ENCODE measurements at regions not wholly inside any gene's neighbourhood (a gene's known extent, or its start where the extent isn't known, plus 50 kb on each side); places are given as distances from the start of the nearest gene placed in this dataset.
"Not testable (repeated sequence)": the region's sequence is repeated elsewhere in the genome, so short reads cannot be mapped to it uniquely, and the experiment has no call there.

DNA sequence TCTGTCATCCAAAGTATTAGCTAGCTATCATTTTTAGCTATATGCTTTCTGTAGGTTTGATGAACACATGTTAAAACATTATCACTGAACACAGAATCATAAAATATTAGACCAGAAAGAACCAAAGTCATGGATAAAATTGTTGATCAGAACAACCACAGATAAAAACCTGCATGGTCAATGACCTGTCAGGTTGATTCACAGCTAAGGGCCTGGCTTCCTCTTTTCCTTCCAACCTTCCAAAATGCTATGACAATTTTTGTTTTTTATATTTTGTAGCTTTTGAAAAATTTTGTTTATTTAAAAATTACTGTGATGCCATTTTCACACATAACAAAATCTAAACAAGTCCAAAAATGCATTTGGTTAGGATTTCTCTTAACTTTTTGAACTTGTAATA, 444.4 kb upstream of the CHRM2 start:
- no peak for DNase-seq (ENCODE audit: low read depth)
- TF ChIP-seq, protein P1, sequence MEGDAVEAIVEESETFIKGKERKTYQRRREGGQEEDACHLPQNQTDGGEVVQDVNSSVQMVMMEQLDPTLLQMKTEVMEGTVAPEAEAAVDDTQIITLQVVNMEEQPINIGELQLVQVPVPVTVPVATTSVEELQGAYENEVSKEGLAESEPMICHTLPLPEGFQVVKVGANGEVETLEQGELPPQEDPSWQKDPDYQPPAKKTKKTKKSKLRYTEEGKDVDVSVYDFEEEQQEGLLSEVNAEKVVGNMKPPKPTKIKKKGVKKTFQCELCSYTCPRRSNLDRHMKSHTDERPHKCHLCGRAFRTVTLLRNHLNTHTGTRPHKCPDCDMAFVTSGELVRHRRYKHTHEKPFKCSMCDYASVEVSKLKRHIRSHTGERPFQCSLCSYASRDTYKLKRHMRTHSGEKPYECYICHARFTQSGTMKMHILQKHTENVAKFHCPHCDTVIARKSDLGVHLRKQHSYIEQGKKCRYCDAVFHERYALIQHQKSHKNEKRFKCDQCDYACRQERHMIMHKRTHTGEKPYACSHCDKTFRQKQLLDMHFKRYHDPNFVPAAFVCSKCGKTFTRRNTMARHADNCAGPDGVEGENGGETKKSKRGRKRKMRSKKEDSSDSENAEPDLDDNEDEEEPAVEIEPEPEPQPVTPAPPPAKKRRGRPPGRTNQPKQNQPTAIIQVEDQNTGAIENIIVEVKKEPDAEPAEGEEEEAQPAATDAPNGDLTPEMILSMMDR (conservative IDR thresholded peaks at IDR 0.05; ENCODE audit: control insufficient read depth, insufficient read depth, low read depth, low read length), result no peak
- no peak overlapping the region for H3K4me3 ChIP-seq (ENCODE audit: control insufficient read depth, low read depth, low read length)

GRCh38 chr7:136419740-136420139, 442.6 kb upstream of the MTPN start:
- DNase-seq (ENCODE audit: low read depth); H3K4me3 ChIP-seq (ENCODE audit: control insufficient read depth, low read depth, low read length): not testable (repeated sequence)

DNA sequence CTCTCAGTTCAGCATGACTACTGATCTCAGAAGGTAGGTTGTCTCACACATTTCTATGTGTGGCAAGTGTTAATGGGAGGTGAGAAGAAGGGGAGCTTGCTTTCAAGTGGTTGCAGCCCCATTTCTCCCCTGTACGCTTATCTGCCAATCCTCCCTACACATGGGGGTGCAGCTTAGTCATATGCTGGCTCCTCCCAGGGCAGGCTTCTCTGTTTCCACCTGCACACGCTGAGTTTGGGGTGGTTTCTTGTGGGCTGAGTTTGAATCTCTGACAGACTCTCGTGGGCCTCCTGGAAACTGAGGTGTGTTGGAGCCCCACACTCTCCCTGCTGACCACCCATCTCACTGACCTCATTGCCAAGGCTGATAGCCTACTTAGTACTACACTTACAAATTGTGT, 435.8 kb upstream of the MTPN start:
- H3K4me3 ChIP-seq (ENCODE audit: control insufficient read depth, low read depth, low read length), result no peak overlapping the region
- TF ChIP-seq, protein P1 (conservative IDR thresholded peaks at IDR 0.05; ENCODE audit: control insufficient read depth, insufficient read depth, low read depth, low read length), result no peak
- DNase-seq (ENCODE audit: low read depth), result no peak

DNA sequence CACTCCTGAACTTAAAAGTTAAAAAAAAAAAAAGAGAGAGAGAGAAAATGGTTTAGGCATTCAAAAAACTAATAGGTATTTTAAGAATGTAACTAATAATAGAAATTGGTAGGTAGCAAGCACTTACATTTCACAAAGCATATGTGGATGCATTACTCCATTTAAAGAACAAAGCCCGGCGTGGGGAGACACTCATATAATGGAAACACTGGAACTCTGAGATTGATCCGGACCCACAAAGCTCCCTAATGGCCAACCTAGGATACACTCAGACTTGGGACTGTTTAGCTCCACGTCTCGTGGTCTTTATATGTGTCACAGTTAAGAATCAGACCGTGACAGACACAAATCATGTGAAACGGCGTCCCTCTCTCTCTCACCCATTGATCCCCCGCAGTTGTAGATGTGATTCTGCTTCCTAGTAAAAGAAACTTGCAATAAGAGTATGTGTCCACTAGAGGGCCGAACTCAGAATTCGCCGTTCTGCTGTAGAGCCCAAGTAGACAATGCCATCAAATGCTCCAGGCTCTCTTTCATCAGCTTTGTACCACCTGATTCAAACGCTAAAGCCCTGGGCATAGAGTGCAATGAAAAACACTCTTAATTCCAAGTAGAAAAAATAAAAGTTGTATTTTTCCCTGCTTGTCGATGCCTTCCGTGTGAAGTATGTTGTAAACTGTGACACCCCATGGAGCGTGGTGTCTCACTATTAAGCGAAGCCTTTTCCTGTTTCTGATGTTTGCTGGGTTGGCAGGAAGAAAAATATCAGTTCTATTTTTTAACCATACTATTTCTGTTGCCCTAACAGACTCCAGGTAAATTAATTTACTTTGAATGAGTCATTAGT, 429.0 kb upstream of the MTPN start:
- H3K4me3 ChIP-seq (ENCODE audit: control insufficient read depth, low read depth, low read length), result no peak overlapping the region
- TF ChIP-seq, protein P1 (conservative IDR thresholded peaks at IDR 0.05; ENCODE audit: control insufficient read depth, insufficient read depth, low read depth, low read length), result peak; percentile 68
- peak; percentile 52 for DNase-seq (ENCODE audit: low read depth)

DNA sequence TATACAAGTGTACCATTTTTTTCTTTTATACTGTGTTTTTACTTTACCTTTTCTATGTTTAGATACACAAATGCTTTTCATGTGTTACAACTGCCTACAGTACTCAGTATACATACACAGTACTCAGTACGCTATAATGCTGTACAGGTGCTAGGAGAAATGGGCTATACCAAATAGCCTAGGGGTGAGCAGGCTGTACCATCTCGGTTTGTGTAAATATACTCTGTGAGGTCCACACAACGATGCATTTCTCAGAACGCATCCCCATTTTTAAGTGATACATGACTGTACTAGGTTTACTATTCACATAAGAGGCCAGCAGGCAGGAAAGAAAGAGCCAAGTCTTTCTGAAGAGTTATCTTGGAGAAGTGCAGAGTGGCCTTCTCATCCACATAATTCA, 426.4 kb upstream of the MTPN start:
- TF ChIP-seq, protein P1 (conservative IDR thresholded peaks at IDR 0.05; ENCODE audit: control insufficient read depth, insufficient read depth, low read depth, low read length), result no peak
- DNase-seq (ENCODE audit: low read depth), result no peak
- H3K4me3 ChIP-seq (ENCODE audit: control insufficient read depth, low read depth, low read length), result no peak overlapping the region

DNA sequence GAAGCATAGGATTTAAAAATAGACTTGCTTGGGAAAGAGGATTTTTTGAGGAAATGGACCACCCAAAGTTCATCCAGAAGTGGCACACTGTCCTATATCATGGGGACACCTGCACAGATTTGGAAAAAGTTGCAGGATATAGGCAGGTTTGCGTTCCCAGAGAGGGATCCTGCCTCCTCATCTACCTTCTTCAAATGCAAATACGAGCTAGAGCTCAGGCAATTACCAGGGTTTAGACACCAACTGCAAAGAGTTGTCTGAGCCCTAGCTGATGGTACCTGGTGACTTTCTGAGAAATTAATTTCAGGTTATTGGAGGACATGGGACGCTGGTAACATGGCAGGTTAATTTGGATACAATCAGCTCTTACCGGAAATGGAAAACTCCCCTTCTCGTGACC, 423.7 kb upstream of the MTPN start:
- TF ChIP-seq, protein P1 (conservative IDR thresholded peaks at IDR 0.05; ENCODE audit: control insufficient read depth, insufficient read depth, low read depth, low read length), result no peak
- DNase-seq (ENCODE audit: low read depth), result no peak
- H3K4me3 ChIP-seq (ENCODE audit: control insufficient read depth, low read depth, low read length), result no peak overlapping the region

DNA sequence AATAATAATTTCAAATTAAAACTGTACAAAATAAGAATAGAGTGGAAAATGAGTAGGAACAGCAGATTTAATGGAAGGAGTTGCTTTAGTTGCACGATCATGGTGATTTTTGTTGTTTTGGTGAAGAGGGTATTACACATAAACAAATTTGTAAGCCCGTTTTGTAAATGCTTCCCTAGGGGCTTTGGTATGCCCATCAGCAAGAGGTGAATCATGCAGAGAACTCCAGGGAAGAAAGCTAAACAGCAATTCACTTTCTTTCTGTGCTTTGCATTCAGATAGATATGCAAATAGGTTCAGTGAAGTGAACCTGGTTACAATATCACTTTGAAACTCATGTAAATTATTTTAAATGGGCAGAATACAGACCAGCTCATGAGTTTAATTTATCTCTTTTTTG, 422.2 kb upstream of the MTPN start:
- DNase-seq (ENCODE audit: low read depth), result no peak
- TF ChIP-seq, protein P1 (conservative IDR thresholded peaks at IDR 0.05; ENCODE audit: control insufficient read depth, insufficient read depth, low read depth, low read length), result no peak
- no peak overlapping the region for H3K4me3 ChIP-seq (ENCODE audit: control insufficient read depth, low read depth, low read length)

Data from fibroblast of mammary gland (primary cell).